SK-N-SH treated with all-trans-retinoic acid at 6 μM for 48 hours (cell line): ENCODE measurements at regions not wholly inside any gene's neighbourhood (a gene's known extent, or its start where the extent isn't known, plus 50 kb on each side); places are given as distances from the start of the nearest gene placed in this dataset.

ENCODE experiments used
- BACH2 ChIP-seq: fragments of 250-450 bp; sonication (Bioruptor Pico); IDR thresholded peaks from 2 replicates; pipeline ENCODE4 v1.9.0; 2021; ENCODE audit warnings: mild to moderate bottlenecking, borderline replicate concordance
- CREB5 ChIP-seq: fragments of 250-450 bp; sonication (Bioruptor Pico); IDR thresholded peaks from 2 replicates; pipeline ENCODE4 v1.5.1; 2020; ENCODE audit warnings: low read depth, mild to moderate bottlenecking, moderate library complexity
- CSRNP3 ChIP-seq: fragments of 250-450 bp; sonication (Bioruptor Pico); IDR thresholded peaks from 2 replicates; pipeline ENCODE4 v1.5.1; 2021; ENCODE audit warnings: mild to moderate bottlenecking, moderate library complexity
- ESRRG ChIP-seq: fragments of 250-450 bp; sonication (Bioruptor Pico); IDR thresholded peaks from 2 replicates; pipeline ENCODE4 v1.6.1; 2021; ENCODE audit warnings: mild to moderate bottlenecking
- OSR1 ChIP-seq: fragments of 250-450 bp; sonication (Bioruptor Pico); IDR thresholded peaks from 2 replicates; pipeline ENCODE4 v1.8.0; 2022; ENCODE audit warnings: moderate library complexity, mild to moderate bottlenecking, inconsistent platforms
- RARB ChIP-seq: fragments of 250-450 bp; sonication (Bioruptor Pico); IDR thresholded peaks from 2 replicates; pipeline ENCODE4 v1.8.0; 2021; ENCODE audit warnings: mild to moderate bottlenecking, moderate library complexity
- TOX ChIP-seq: fragments of 250-450 bp; sonication (Bioruptor Pico); IDR thresholded peaks from 2 replicates; pipeline ENCODE4 v1.8.0; 2021; ENCODE audit warnings: mild to moderate bottlenecking, moderate library complexity, borderline replicate concordance
- TF ChIP-seq, protein P1 (sequence below): fragments of 250-450 bp; sonication (Bioruptor Pico); IDR thresholded peaks from 2 replicates; pipeline ENCODE4 v1.8.0; 2021; ENCODE audit warnings: low read depth, mild to moderate bottlenecking, moderate library complexity, borderline replicate concordance
- TF ChIP-seq, protein P2 (sequence below): fragments of 250-450 bp; sonication (Bioruptor Pico); IDR thresholded peaks from 2 replicates; pipeline ENCODE4 v1.8.0; 2020; ENCODE audit warnings: mild to moderate bottlenecking, moderate library complexity, borderline replicate concordance

- TF ChIP-seq OSR1 (CRISPR knock-in tag): no peak
- TF ChIP-seq, protein P1, sequence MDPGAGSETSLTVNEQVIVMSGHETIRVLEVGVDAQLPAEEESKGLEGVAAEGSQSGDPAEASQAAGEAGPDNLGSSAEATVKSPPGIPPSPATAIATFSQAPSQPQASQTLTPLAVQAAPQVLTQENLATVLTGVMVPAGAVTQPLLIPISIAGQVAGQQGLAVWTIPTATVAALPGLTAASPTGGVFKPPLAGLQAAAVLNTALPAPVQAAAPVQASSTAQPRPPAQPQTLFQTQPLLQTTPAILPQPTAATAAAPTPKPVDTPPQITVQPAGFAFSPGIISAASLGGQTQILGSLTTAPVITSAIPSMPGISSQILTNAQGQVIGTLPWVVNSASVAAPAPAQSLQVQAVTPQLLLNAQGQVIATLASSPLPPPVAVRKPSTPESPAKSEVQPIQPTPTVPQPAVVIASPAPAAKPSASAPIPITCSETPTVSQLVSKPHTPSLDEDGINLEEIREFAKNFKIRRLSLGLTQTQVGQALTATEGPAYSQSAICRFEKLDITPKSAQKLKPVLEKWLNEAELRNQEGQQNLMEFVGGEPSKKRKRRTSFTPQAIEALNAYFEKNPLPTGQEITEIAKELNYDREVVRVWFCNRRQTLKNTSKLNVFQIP (CRISPR knock-in tag): no peak
- TF ChIP-seq, protein P2, sequence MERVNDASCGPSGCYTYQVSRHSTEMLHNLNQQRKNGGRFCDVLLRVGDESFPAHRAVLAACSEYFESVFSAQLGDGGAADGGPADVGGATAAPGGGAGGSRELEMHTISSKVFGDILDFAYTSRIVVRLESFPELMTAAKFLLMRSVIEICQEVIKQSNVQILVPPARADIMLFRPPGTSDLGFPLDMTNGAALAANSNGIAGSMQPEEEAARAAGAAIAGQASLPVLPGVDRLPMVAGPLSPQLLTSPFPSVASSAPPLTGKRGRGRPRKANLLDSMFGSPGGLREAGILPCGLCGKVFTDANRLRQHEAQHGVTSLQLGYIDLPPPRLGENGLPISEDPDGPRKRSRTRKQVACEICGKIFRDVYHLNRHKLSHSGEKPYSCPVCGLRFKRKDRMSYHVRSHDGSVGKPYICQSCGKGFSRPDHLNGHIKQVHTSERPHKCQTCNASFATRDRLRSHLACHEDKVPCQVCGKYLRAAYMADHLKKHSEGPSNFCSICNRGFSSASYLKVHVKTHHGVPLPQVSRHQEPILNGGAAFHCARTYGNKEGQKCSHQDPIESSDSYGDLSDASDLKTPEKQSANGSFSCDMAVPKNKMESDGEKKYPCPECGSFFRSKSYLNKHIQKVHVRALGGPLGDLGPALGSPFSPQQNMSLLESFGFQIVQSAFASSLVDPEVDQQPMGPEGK (CRISPR knock-in tag): no peak
- no peak for TF ChIP-seq BACH2
- no peak for TF ChIP-seq CSRNP3
- no peak for TF ChIP-seq CREB5
- TF ChIP-seq TOX (CRISPR knock-in tag): no peak
- TF ChIP-seq ESRRG (CRISPR knock-in tag): no peak
- TF ChIP-seq RARB (CRISPR knock-in tag): no peak
These were observed 216.8 kb downstream of the RPS24 start for GRCh38 chr10:78250313-78251015.
